Testis (tissue), 2 donors: ENCODE measurements at regions not wholly inside any gene's neighbourhood (a gene's known extent, or its start where the extent isn't known, plus 50 kb on each side); places are given as distances from the start of the nearest gene placed in this dataset.

ENCODE experiments used
- DNase-seq: peaks from one replicate; pipeline ENCODE4 v3.0.0-alpha.2; 2019
- H3K27ac ChIP-seq, 2 donors: fragments of 200-600 bp; sonication (generic); one replicate each; pipeline ENCODE4 v1.5.1; 2019
- H3K27me3 ChIP-seq: fragments of 200-600 bp; sonication (generic); one replicate; pipeline ENCODE4 v1.5.1; 2019
- H3K36me3 ChIP-seq: fragments of 200-600 bp; sonication (generic); one replicate; pipeline ENCODE4 v1.5.1; 2017; ENCODE audit warnings: low read depth; ENCODE audit errors: missing control alignments
- H3K4me1 ChIP-seq: fragments of 200-600 bp; sonication (generic); one replicate; pipeline ENCODE4 v1.5.1; 2019
- H3K4me3 ChIP-seq, 2 donors: fragments of 200-600 bp; sonication (generic); one replicate each; pipeline ENCODE4 v1.5.1; 2017 to 2019
- H3K9me3 ChIP-seq: fragments of 200-600 bp; sonication (generic); one replicate; pipeline ENCODE4 v1.5.1; 2017
- POLR2A ChIP-seq: fragments of 450-650 bp; IDR thresholded peaks from one replicate; pipeline ENCODE4 v1.6.1; 2017; ENCODE audit warnings: antibody characterized with exemption, mild to moderate bottlenecking, moderate library complexity
- WGBS, 2 donors: methylation state at CpG; one replicate each; pipeline ENCODE4 v1.1.5; 2018; 5-methylcytosine and 5-hydroxymethylcytosine counted together
- intact Hi-C: fragments of 100-400 bp; cut with DNase I; formaldehyde crosslinking; loops from one replicate; pipeline ENCODE4 v1.15.1; 2023; ENCODE audit warnings: low total_unique reads
- TF ChIP-seq, protein P1 (sequence below), 3 experiments: fragments of 450-650 bp in 2 of 3; fragments of 200-600 bp in 1 of 3; sonication (generic) in 1 of 3; IDR thresholded peaks; one replicate each; pipeline ENCODE4 v1.5.1; 2016 to 2019; ENCODE audit warnings: antibody characterized with exemption in 3 of 3, mild to moderate bottlenecking in 2 of 3, moderate library complexity in 1 of 3

DNA sequence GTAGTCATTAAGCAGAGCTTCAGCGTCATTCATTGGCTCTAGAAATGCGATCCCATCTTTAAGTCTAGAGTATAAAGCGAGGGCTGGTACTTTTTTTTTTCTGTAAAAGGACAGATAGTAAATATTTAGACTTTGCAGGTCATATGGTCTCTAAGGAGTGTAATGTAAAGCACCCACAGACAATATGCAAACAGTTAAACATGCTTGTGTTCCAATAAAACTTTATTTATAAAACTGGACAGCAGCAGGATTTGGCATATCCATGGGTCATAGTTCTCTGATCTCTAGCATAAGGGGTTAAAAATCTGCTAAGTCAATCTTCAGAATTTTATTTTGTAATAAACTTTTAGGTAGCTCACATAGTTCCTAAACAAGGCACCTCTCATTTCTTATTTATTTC, 226.8 kb upstream of the TBC1D5 start:
- intact Hi-C loops, result no loop called here
- 83% methylated on average over 3 of the region's 3 CpGs for whole genome bisulfite sequencing, 2 donors

GRCh38 chr3:17967953-17968607, 225.6 kb upstream of the TBC1D5 start:
- WGBS, 2 donors, result 66 to 71% methylated on average over 2 of the region's 2 CpGs

More for the DNA sequence above, 226.8 kb upstream of the TBC1D5 start:
- Histone ChIP-seq H3K4me3 (no peak overlapping the region), H3K4me1 (no peaks in the 10 kb centered on the region), H3K27ac (no peak overlapping the region), H3K9me3 (no peaks in the 10 kb centered on the region), H3K27me3 (no peaks in the 10 kb centered on the region), H3K36me3 (no peaks in the 10 kb centered on the region)
- no peak for TF ChIP-seq POLR2A
- TF ChIP-seq, protein P1, sequence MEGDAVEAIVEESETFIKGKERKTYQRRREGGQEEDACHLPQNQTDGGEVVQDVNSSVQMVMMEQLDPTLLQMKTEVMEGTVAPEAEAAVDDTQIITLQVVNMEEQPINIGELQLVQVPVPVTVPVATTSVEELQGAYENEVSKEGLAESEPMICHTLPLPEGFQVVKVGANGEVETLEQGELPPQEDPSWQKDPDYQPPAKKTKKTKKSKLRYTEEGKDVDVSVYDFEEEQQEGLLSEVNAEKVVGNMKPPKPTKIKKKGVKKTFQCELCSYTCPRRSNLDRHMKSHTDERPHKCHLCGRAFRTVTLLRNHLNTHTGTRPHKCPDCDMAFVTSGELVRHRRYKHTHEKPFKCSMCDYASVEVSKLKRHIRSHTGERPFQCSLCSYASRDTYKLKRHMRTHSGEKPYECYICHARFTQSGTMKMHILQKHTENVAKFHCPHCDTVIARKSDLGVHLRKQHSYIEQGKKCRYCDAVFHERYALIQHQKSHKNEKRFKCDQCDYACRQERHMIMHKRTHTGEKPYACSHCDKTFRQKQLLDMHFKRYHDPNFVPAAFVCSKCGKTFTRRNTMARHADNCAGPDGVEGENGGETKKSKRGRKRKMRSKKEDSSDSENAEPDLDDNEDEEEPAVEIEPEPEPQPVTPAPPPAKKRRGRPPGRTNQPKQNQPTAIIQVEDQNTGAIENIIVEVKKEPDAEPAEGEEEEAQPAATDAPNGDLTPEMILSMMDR (IDR thresholded peaks at IDR 0.05), result no peak
- DNase-seq, result no peak

GRCh38 chr3:17967111-17967510, 224.7 kb upstream of the TBC1D5 start:
- Histone ChIP-seq H3K9me3 (no peaks in the 10 kb centered on the region), H3K27ac (no peak overlapping the region), H3K27me3 (no peaks in the 10 kb centered on the region), H3K4me3 (no peak overlapping the region), H3K36me3 (no peaks in the 10 kb centered on the region), H3K4me1 (no peaks in the 10 kb centered on the region)
- no peak for TF ChIP-seq POLR2A
- TF ChIP-seq, protein P1 (IDR thresholded peaks at IDR 0.05), result no peak
- DNase-seq, result no peak
- 90 to 92% methylated on average over 5 of the region's 5 CpGs for WGBS, 2 donors
- intact Hi-C loops, result no loop called here

More at GRCh38 chr3:17967953-17968607, 225.6 kb upstream of the TBC1D5 start:
- Histone ChIP-seq H3K9me3 (no peaks in the 10 kb centered on the region), H3K4me1 (no peaks in the 10 kb centered on the region), H3K36me3 (no peaks in the 10 kb centered on the region), H3K27me3 (no peaks in the 10 kb centered on the region), H3K27ac (no peak overlapping the region), H3K4me3 (no peak overlapping the region)
- DNase-seq, result no peak
- TF ChIP-seq POLR2A, result no peak
- TF ChIP-seq, protein P1 (IDR thresholded peaks at IDR 0.05), result no peak
- intact Hi-C loops, result no loop called here

DNA sequence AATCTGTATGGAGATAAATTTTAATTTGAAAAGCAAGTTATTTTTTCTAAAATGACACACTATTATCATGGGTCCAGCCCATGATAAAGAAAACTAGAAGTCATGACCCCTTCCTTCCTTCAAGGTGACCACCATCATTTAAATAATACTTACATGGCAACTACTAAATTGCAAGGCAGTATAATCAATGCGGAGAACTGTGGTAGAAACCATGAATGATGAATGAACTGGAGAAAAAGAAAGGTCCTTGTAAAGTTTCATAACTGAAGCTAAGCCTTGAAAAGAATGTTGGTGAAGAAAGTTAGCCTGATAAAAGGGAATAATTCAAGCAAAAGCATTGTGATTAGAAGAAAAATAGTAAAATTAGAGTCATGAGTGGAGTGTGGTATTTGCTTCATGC, 222.9 kb upstream of the TBC1D5 start:
- no peak for DNase-seq
- intact Hi-C loops, result no loop called here
- no peak for TF ChIP-seq POLR2A
- TF ChIP-seq, protein P1 (IDR thresholded peaks at IDR 0.05), result no peak
- Histone ChIP-seq H3K4me3 (no peak overlapping the region), H3K27me3 (no peaks in the 10 kb centered on the region), H3K36me3 (no peaks in the 10 kb centered on the region), H3K4me1 (no peaks in the 10 kb centered on the region), H3K9me3 (no peaks in the 10 kb centered on the region), H3K27ac (no peak overlapping the region)
- WGBS, 2 donors, result 93 to 94% methylated on average over 1 of the region's 1 CpG

DNA sequence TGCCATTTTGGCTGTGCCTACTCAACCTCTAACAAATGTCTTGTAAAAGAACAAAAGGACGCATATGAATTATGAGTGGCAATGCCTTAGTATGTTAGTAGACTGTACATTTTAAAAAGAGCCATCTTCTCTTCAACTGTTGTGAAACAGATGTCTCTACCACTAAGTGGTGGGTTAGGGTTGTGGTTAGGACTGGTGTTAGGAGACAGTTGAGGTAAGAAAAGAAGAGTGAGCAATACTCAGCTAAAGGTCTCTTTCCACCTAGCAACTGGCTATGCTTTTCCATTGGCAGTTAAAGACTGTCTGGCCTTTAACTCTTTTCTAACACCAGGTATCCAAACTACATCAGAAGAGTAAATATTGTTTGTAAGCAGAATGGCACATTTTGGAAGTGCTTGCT, 221.7 kb upstream of the TBC1D5 start:
- Histone ChIP-seq H3K4me3 (no peak overlapping the region), H3K27ac (no peak overlapping the region), H3K4me1 (no peaks in the 10 kb centered on the region), H3K9me3 (no peaks in the 10 kb centered on the region), H3K36me3 (no peaks in the 10 kb centered on the region), H3K27me3 (no peaks in the 10 kb centered on the region)
- intact Hi-C loops, result no loop called here
- no peak for DNase-seq
- WGBS, 2 donors, result 83 to 100% methylated on average over 1 of the region's 1 CpG
- no peak for TF ChIP-seq POLR2A
- TF ChIP-seq, protein P1 (IDR thresholded peaks at IDR 0.05), result no peak
